Mesothelial cell of epicardium (in vitro differentiated cells): ENCODE measurements at regions not wholly inside any gene's neighbourhood (a gene's known extent, or its start where the extent isn't known, plus 50 kb on each side); places are given as distances from the start of the nearest gene placed in this dataset.

ENCODE experiments used
- DNase-seq, 2 experiments: peaks; one replicate each; pipeline ENCODE4 v3.0.0; 2021; ENCODE audit warnings: low spot score in 2 of 2; ENCODE audit not compliant: unreplicated experiment in 2 of 2
- H3K27ac Mint-ChIP-seq: 2 replicates; pipeline ENCODE4 v1.8.0; 2021; ENCODE audit warnings: mixed read lengths
- H3K27me3 Mint-ChIP-seq: 2 replicates; pipeline ENCODE4 v1.8.0; 2021; ENCODE audit warnings: low read depth, mixed read lengths
- H3K36me3 Mint-ChIP-seq: 2 replicates; pipeline ENCODE4 v1.8.0; 2021; ENCODE audit warnings: mixed read lengths
- H3K4me1 Mint-ChIP-seq: 2 replicates; pipeline ENCODE4 v1.8.0; 2021; ENCODE audit warnings: mixed read lengths
- H3K4me3 Mint-ChIP-seq: 2 replicates; pipeline ENCODE4 v1.8.0; 2021; ENCODE audit warnings: mild to moderate bottlenecking, moderate library complexity, mixed read lengths
- H3K9me3 Mint-ChIP-seq: 2 replicates; pipeline ENCODE4 v1.8.0; 2021; ENCODE audit warnings: mixed read lengths
- CTCF ChIP-seq: fragments of 200-600 bp; sonication (generic); IDR thresholded peaks from one replicate; pipeline ENCODE4 v1.5.0; 2021; ENCODE audit warnings: antibody characterized with exemption; ENCODE audit not compliant: unreplicated experiment

GRCh38 chr13:62563251-62563650, 1147.6 kb upstream of the PCDH20 start:
- H3K4me1 Mint-ChIP-seq, result no peaks in the 10 kb centered on the region
- H3K9me3 Mint-ChIP-seq, result no peaks in the 10 kb centered on the region
- H3K27me3 Mint-ChIP-seq, result peaks cover 12% of the 10 kb centered on the region
- no peak for TF ChIP-seq CTCF
- DNase-seq, result no peak
- H3K4me3 Mint-ChIP-seq, result no peak overlapping the region
- no peaks in the 10 kb centered on the region for H3K36me3 Mint-ChIP-seq
- H3K27ac Mint-ChIP-seq, result no peak overlapping the region

- Mint-ChIP-seq H3K4me1 (peaks cover 1% of the 10 kb centered on the region), H3K36me3 (peaks cover 2% of the 10 kb centered on the region), H3K27ac (no peak overlapping the region), H3K9me3 (peaks cover 13% of the 10 kb centered on the region), H3K4me3 (no peak overlapping the region), H3K27me3 (peaks cover 17% of the 10 kb centered on the region)
- DNase-seq, result no peak
- TF ChIP-seq CTCF, result no peak
Measured at GRCh38 chr13:62556978-62557377, 1141.3 kb upstream of the PCDH20 start.

- peaks cover 5% of the 10 kb centered on the region for H3K27me3 Mint-ChIP-seq
- DNase-seq, result no peak
- peaks cover 2% of the 10 kb centered on the region for H3K36me3 Mint-ChIP-seq
- no peak overlapping the region for H3K4me3 Mint-ChIP-seq
- no peak for TF ChIP-seq CTCF
- H3K9me3 Mint-ChIP-seq, result peaks cover 13% of the 10 kb centered on the region
- H3K27ac Mint-ChIP-seq, result no peak overlapping the region
- peaks cover 12% of the 10 kb centered on the region for H3K4me1 Mint-ChIP-seq
Measured at GRCh38 chr13:62551588-62551987, 1135.9 kb upstream of the PCDH20 start.

GRCh38 chr13:62544928-62545327, 1129.3 kb upstream of the PCDH20 start:
- H3K4me1 Mint-ChIP-seq, result no peaks in the 10 kb centered on the region
- no peaks in the 10 kb centered on the region for H3K36me3 Mint-ChIP-seq
- no peak overlapping the region for H3K4me3 Mint-ChIP-seq
- no peak for DNase-seq
- peaks cover 4% of the 10 kb centered on the region for H3K27me3 Mint-ChIP-seq
- no peak overlapping the region for H3K27ac Mint-ChIP-seq
- peak; percentile 32 for TF ChIP-seq CTCF
- no peaks in the 10 kb centered on the region for H3K9me3 Mint-ChIP-seq

- no peaks in the 10 kb centered on the region for H3K27me3 Mint-ChIP-seq
- TF ChIP-seq CTCF, result no peak
- no peaks in the 10 kb centered on the region for H3K9me3 Mint-ChIP-seq
- DNase-seq, result no peak
- no peaks in the 10 kb centered on the region for H3K36me3 Mint-ChIP-seq
- peaks cover 5% of the 10 kb centered on the region for H3K4me1 Mint-ChIP-seq
- no peak overlapping the region for H3K27ac Mint-ChIP-seq
- no peak overlapping the region for H3K4me3 Mint-ChIP-seq
Measured at GRCh38 chr13:62537593-62537992, 1121.9 kb upstream of the PCDH20 start.

GRCh38 chr13:62525652-62526051, 1110.0 kb upstream of the PCDH20 start:
- Mint-ChIP-seq H3K4me3 (no peak overlapping the region), H3K36me3 (no peaks in the 10 kb centered on the region), H3K27me3 (no peaks in the 10 kb centered on the region), H3K9me3 (no peaks in the 10 kb centered on the region), H3K27ac (no peak overlapping the region), H3K4me1 (no peaks in the 10 kb centered on the region)
- no peak for DNase-seq
- TF ChIP-seq CTCF, result no peak
